ENCODE measurements at regions not wholly inside any gene's neighbourhood (a gene's known extent, or its start where the extent isn't known, plus 50 kb on each side); places are given as distances from the start of the nearest gene placed in this dataset.
A peak's percentile ranks its signal among the peaks of the same experiment; 100 is the strongest.

- Histone ChIP-seq H3K27ac (no peak overlapping the region), H3K4me1 (no peaks in the 10 kb centered on the region), H3K4me3 (no peak overlapping the region), H3K9me3 (no peaks in the 10 kb centered on the region), H3K4me2 (no peak overlapping the region)
- ATAC-seq (0 out of 6 replicates have a peak, but pooled peaks of 1 of the 2 experiments have one; percentile 38), FAIRE-seq (no peak), DNase-seq (ENCODE audit: low read depth in 1 of 2, low spot score in 1 of 2) (peak in 1 of 2 experiments; percentile 12)
- WGBS (ENCODE audit: missing lambda C conversion rate), result 4% methylated on average over 2 of the region's 2 CpGs
- ChIA-PET CTCF (no interaction called here), POLR2A (no interaction called here)
- TF ChIP-seq HOXB13 (CRISPR knock-in tag; IDR thresholded peaks at IDR 0.05; ENCODE audit: low read depth), result no peak
- TF ChIP-seq CBX8 (IDR thresholded peaks at IDR 0.05), result no peak
- TF ChIP-seq POLR2AphosphoS2 (conservative IDR thresholded peaks at IDR 0.05; ENCODE audit: low read length), result no peak
- no peak for TF ChIP-seq PHF8 (IDR thresholded peaks at IDR 0.05; ENCODE audit: borderline replicate concordance, low read depth)
- TF ChIP-seq HMGXB4 (CRISPR knock-in tag; IDR thresholded peaks at IDR 0.05; ENCODE audit: borderline replicate concordance), result no peak
- no peak for TF ChIP-seq EHMT2 (IDR thresholded peaks at IDR 0.05; ENCODE audit: low read depth)
- TF ChIP-seq GATA3 (IDR thresholded peaks at IDR 0.05; ENCODE audit: borderline replicate concordance), result no peak
- TF ChIP-seq USF2 (IDR thresholded peaks at IDR 0.05), result no peak
- TF ChIP-seq REST (IDR thresholded peaks at IDR 0.05), result no peak
- no peak for TF ChIP-seq MAZ (IDR thresholded peaks at IDR 0.05; ENCODE audit: borderline replicate concordance, low read depth, low read length)
- no peak for TF ChIP-seq HEYL (CRISPR knock-in tag; IDR thresholded peaks at IDR 0.05)
- TF ChIP-seq FOXS1 (CRISPR knock-in tag; IDR thresholded peaks at IDR 0.05), result no peak
- TF ChIP-seq FOSL2 (IDR thresholded peaks at IDR 0.05), result no peak
- TF ChIP-seq FOSL2 (CRISPR knock-in tag; IDR thresholded peaks at IDR 0.05), result no peak
- TF ChIP-seq PBX3 (IDR thresholded peaks at IDR 0.05), result no peak
- no peak for TF ChIP-seq MAX (IDR thresholded peaks at IDR 0.05)
- TF ChIP-seq ELK1 (IDR thresholded peaks at IDR 0.05; ENCODE audit: low read depth, low read length), result no peak
- no peak for TF ChIP-seq HOXB5 (CRISPR knock-in tag; IDR thresholded peaks at IDR 0.05)
- no peak for TF ChIP-seq EHF (CRISPR knock-in tag; IDR thresholded peaks at IDR 0.05)
- TF ChIP-seq RNF2 (IDR thresholded peaks at IDR 0.05; ENCODE audit: borderline replicate concordance, low read depth), result no peak
Observed at GRCh38 chr6:76230711-76231110, 158.2 kb upstream of the IMPG1 start.
